ENCODE measurements at regions not wholly inside any gene's neighbourhood (a gene's known extent, or its start where the extent isn't known, plus 50 kb on each side); places are given as distances from the start of the nearest gene placed in this dataset.
A peak's percentile ranks its signal among the peaks of the same experiment; 100 is the strongest.

- H3K4me3 ChIP-seq (ENCODE audit: low read depth, low read length) = no peak overlapping the region
- TF ChIP-seq CTCF (IDR thresholded peaks at IDR 0.05; ENCODE audit: insufficient read depth, low read depth, low read length, missing control alignments) = no peak
- DNase-seq (ENCODE audit: low read depth) = no peak
These were observed 333.1 kb upstream of the CHRM3 start for GRCh38 chr1:239053279-239053678.

GRCh38 chr1:239049571-239049970, 336.8 kb upstream of the CHRM3 start:
- H3K4me3 ChIP-seq (ENCODE audit: low read depth, low read length) = no peak overlapping the region
- TF ChIP-seq CTCF (IDR thresholded peaks at IDR 0.05; ENCODE audit: insufficient read depth, low read depth, low read length, missing control alignments) = no peak
- no peak for DNase-seq (ENCODE audit: low read depth)

GRCh38 chr1:239044829-239045228, 341.5 kb upstream of the CHRM3 start:
- no peak overlapping the region for H3K4me3 ChIP-seq (ENCODE audit: low read depth, low read length)
- no peak for TF ChIP-seq CTCF (IDR thresholded peaks at IDR 0.05; ENCODE audit: insufficient read depth, low read depth, low read length, missing control alignments)
- DNase-seq (ENCODE audit: low read depth) = no peak

- no peak overlapping the region for H3K4me3 ChIP-seq (ENCODE audit: low read depth, low read length)
- no peak for DNase-seq (ENCODE audit: low read depth)
- no peak for TF ChIP-seq CTCF (IDR thresholded peaks at IDR 0.05; ENCODE audit: insufficient read depth, low read depth, low read length, missing control alignments)
These were observed 345.8 kb upstream of the CHRM3 start for GRCh38 chr1:239040523-239040922.

- H3K4me3 ChIP-seq (ENCODE audit: low read depth, low read length) = no peak overlapping the region
- DNase-seq (ENCODE audit: low read depth) = no peak
- no peak for TF ChIP-seq CTCF (IDR thresholded peaks at IDR 0.05; ENCODE audit: insufficient read depth, low read depth, low read length, missing control alignments)
These were observed 355.1 kb upstream of the CHRM3 start for GRCh38 chr1:239031310-239031709.

GRCh38 chr1:239025997-239026694, 360.2 kb upstream of the CHRM3 start:
- DNase-seq (ENCODE audit: low read depth) = no peak
- TF ChIP-seq CTCF (IDR thresholded peaks at IDR 0.05; ENCODE audit: insufficient read depth, low read depth, low read length, missing control alignments) = no peak

GRCh38 chr1:239025223-239025622, 361.1 kb upstream of the CHRM3 start:
- peak; percentile 1 for DNase-seq (ENCODE audit: low read depth)
- no peak for TF ChIP-seq CTCF (IDR thresholded peaks at IDR 0.05; ENCODE audit: insufficient read depth, low read depth, low read length, missing control alignments)
- H3K4me3 ChIP-seq (ENCODE audit: low read depth, low read length) = no peak overlapping the region

More at GRCh38 chr1:239025997-239026694, 360.2 kb upstream of the CHRM3 start:
- H3K4me3 ChIP-seq (ENCODE audit: low read depth, low read length) = no peak overlapping the region
